Endothelial cell of umbilical vein (primary cell): ENCODE measurements at regions not wholly inside any gene's neighbourhood (a gene's known extent, or its start where the extent isn't known, plus 50 kb on each side); places are given as distances from the start of the nearest gene placed in this dataset.

Experiments
- EZH2 ChIP-seq: IDR thresholded peaks from 2 replicates; pipeline ENCODE4 v1.6.1; 2012; ENCODE audit warnings: borderline replicate concordance, low read depth, mild to moderate bottlenecking, moderate library complexity, low read length, inconsistent platforms; ENCODE audit not compliant: severe bottlenecking
- POLR2A ChIP-seq: IDR thresholded peaks from 2 replicates; pipeline ENCODE4 v1.6.1; 2012; ENCODE audit warnings: low read depth, mild to moderate bottlenecking, control low read depth, low read length
- TF ChIP-seq, protein P1 (sequence below), 2 donors: IDR thresholded peaks; 1 replicate in 1 of 2; 2 replicates in 1 of 2; pipeline ENCODE4 v1.5.1; 2011; ENCODE audit warnings: low read length in 2 of 2, mild to moderate bottlenecking in 2 of 2, moderate library complexity in 2 of 2, control low read depth in 1 of 2, inconsistent platforms in 1 of 2, low read depth in 1 of 2; ENCODE audit not compliant: insufficient read depth in 1 of 2; ENCODE audit errors: extremely low read depth in 1 of 2

DNA sequence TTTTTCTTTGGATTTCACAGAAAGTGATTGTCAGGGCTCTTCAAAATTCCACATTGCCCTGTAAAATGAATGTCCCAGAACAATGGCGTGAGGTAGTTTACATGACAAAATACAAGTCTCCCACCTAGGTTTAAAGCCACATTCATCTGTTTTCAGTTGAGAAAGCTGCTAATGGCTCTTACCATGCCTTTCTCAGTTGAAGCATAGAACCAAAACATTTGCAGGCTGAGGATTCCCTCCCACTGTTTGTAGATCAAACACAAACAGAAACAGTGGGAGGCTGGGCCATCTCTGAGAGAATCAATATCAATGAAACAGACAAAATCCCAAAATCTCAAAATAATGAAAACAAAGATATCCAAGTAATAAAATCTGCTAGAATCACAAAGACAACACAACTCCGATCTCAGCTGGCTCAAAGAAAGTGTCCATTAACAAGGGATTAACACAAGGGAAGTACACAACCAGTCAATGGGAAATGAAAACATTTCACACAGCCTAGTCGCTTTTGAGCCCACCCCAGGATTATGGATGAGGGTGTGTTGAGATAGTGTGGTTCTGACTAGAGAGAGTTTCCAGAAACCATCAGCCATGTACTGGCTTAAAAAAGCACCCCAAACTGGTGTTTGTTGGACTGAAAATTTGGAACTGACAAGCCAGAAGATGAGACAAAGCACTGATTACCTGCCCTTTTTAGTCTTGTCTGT is 54.5 kb upstream of the TMEM260 start:
- TF ChIP-seq, protein P1, sequence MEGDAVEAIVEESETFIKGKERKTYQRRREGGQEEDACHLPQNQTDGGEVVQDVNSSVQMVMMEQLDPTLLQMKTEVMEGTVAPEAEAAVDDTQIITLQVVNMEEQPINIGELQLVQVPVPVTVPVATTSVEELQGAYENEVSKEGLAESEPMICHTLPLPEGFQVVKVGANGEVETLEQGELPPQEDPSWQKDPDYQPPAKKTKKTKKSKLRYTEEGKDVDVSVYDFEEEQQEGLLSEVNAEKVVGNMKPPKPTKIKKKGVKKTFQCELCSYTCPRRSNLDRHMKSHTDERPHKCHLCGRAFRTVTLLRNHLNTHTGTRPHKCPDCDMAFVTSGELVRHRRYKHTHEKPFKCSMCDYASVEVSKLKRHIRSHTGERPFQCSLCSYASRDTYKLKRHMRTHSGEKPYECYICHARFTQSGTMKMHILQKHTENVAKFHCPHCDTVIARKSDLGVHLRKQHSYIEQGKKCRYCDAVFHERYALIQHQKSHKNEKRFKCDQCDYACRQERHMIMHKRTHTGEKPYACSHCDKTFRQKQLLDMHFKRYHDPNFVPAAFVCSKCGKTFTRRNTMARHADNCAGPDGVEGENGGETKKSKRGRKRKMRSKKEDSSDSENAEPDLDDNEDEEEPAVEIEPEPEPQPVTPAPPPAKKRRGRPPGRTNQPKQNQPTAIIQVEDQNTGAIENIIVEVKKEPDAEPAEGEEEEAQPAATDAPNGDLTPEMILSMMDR (IDR thresholded peaks at IDR 0.05; ENCODE audit: extremely low read depth in 1 of 2, insufficient read depth in 1 of 2, low read depth in 1 of 2, low read length in 2 of 2): no peak
- TF ChIP-seq POLR2A (no peak), EZH2 (no peak)
